ENCODE measurements at regions not wholly inside any gene's neighbourhood (a gene's known extent, or its start where the extent isn't known, plus 50 kb on each side); places are given as distances from the start of the nearest gene placed in this dataset.
"Not testable (repeated sequence)": the region's sequence is repeated elsewhere in the genome, so short reads cannot be mapped to it uniquely, and the experiment has no call there.

- not testable (repeated sequence) for TF ChIP-seq POLR2A, CTCF (IDR thresholded peaks at IDR 0.05)
Measured at GRCh38 chr5:62776592-62776991, 198.0 kb downstream of the LRRC70 start.

All from suprapubic skin (tissue), 3 donors.